Superior temporal gyrus (tissue), 1 donor: ENCODE measurements at regions not wholly inside any gene's neighbourhood (a gene's known extent, or its start where the extent isn't known, plus 50 kb on each side); places are given as distances from the start of the nearest gene placed in this dataset.

Source experiments
- DNase-seq: peaks from one replicate; pipeline ENCODE4 v3.0.0-alpha.2; 2016; ENCODE audit errors: extremely low spot score

DNA sequence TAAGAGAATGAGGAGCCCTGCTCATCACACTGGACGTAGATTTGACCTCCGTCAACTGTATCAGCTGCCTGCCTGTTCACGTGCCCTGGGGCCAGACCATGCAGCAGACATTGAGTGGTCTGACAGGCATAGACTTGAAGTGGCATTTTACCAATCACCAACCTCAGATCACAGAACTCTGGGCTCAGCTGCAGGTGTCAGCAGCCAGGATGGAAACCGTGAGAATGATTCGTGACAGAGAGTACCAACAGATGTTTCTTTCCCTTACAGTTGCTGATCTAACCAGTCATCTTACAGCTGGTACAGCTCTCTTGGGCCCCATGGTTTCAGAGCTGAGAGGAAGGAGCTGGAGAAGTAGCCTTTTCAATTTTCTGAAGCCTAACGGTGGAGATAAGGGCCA is 148.9 kb downstream of the EN1 start:
- DNase-seq: no peak

DNA sequence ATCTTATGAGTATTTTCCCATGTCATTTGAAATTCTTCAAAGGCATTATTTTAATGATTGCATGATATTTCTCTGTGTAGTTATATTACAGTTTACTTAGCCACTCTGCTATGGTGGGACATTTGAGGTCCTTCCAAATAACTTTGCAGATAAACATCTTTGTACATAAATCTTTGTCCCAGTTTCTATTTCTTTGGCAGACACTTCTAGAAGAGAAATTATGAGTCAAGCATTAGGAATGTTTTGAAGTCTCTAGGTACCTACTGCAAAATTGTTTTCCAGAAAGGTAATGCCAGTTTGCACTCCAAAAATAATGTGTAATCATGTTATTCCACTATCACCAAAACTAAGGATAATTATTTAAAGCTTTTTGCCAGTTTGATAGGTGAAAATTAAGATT is 149.7 kb downstream of the EN1 start:
- DNase-seq: no peak

DNA sequence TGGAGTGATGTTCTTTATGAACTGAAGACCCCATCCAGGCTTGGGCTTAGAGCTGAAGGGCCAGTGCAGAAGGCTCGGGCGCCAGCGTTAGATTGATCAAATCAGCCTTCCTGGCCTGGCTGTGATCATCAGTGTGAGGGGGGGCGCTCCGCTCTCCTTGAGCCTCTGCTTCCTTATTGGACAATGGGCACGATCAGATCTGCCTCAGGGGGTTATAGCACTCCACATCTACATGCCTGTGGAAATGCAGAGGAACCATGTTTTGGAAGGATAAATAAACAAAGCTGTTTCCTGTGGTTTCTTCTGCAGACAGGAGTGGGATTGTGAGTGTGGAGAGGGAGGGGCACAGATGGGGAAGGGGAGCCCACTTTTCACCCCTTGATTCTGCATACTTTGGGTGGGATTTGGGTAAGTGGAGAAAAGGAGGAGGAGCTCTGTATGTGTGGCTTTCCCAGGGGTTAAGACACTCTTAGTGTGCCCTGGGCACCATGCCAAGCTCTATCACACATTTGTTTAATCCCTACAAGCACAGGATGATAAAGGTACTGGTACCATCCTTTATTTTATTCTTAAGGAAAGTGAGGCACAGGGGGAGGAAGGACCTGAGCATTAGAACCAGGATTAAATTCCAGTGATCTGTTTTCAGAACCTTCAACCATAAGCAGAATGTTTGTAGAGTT is 150.5 kb downstream of the EN1 start:
- no peak for DNase-seq

DNA sequence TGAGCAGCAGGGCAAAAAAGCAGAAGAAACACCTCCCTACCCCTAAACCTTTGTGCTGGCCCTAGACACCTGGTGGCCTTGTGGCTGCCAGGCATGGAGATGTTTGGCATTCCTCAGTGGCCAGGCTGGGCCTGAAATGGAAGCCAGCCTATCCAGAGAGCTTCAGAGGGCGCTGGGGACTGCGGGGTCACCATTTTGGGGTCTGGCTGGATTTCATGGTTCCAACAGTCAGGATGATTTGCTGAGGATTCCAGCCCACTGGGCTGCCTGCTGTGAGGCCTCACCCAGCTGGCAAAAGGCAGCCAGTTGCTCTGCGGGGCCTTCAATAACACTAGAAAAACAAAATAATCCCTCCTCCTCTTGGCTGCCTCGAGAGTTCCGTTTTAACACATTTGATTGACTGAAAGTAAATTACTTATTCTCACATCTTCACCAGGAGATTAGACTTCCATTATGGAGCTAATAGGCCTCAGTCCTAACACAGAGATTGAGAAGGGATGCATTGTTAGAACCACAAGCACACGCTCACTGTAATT is 154.1 kb downstream of the EN1 start:
- no peak for DNase-seq

DNA sequence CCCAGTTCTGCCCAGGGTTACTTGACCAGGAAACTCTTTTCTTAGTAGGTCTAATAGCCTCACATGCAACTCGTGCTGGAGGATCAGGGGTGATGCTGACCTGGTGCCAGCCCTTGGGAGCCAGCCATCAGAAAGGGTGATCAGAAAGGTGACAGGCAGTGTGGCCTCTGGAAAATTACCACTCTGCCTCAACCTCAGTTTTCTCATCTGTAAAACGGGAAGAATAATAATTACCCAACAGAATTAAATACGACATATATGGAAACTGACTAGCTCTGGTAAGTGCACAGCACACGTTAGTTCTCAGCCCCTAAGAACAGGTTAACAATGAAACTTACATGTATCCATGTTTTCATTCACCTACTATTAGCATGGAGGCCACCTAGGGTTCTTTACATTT is 157.6 kb downstream of the EN1 start:
- DNase-seq: no peak

DNA sequence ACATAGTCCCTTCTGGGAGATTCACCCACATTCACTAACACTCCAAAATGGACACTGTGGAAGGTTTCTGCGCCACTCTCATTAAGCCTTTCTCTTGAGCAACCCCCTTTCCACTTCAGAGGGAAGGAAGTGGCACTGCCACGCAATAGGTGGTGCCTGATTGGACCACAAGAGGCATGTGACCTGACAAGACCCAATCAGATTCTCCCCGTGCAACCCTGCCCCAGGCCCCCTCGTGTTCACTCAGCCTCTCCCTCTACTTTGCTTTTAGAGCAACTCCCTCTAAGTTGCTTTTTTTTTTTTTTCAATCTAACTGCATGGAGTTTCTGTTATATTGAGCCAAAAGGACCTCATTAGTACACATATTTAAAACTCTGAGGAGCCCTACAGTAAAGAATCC is 158.0 kb downstream of the EN1 start:
- no peak for DNase-seq

DNA sequence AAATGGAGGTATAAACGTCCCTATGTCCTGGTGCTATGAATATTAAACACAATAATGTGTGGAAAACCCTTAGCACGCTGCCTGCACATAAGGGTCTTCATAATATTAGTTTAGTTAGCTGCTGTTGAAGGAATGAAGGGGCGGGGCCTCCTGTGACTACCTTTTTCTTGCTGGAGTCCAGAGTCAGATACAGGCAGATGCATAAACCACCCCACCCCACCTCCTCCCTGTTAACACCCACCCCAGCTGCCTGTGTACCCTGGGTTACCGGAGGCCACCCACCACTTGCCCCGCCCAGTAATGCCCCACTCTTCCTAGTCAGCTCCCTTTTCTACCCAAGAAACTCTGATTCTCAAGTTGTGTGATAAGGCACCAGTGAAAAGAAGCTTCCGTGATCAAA is 158.4 kb downstream of the EN1 start:
- DNase-seq: no peak

DNA sequence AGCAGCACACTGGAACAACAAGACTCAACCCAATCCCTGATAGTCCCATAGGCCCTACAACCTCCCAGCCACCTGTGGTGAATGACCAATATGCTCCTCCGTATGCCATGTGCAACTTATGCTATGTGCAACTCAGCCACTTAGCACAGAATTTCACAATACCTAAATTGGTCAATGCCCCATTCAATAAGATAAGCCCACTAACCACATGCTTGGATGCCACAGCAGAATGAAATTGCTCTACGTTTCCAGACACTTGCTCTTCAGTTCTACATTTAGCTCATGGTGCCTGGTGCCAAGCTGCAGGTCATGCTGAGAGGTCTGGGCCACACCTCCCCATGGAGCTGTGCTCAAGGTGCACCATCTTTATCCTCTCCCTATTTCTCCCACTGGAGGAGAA is 159.8 kb downstream of the EN1 start:
- no peak for DNase-seq

DNA sequence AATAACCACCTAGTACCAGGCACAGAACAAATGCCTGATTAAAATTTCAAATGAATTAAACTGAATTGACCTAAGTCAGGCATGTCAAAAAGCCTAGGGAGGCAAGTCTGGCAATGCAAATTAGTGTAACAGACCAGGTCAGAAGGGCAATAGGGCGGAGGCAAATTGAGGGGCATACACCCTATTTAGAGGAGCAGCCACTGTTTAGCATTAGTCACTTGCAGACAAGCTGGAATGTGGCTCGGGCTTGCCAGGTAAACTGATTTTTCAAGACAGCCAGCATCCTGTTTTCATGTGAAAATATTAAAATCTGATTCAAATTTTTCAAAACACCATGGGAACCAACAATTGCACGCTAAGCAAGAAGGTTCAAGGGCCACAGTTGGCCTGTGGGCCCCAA is 160.3 kb downstream of the EN1 start:
- DNase-seq: no peak

DNA sequence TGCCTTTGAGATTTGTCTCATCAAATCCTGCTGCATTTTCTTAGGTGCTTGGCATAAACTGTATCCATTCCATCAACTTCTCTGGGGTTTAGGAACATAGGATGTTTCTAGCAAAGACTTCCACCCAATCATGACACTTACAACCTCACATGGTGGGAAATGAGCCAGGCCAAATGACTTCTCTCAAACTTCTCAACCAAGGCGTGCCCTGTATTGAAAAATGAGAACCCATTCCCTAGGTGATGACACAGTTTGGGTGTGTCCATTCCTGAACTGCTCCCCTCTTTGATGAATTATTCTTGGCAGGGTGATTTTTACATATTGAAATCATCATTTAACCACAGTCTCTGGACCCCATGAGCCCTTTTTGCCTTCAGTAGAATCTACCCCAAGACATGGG is 161.1 kb downstream of the EN1 start:
- no peak for DNase-seq

DNA sequence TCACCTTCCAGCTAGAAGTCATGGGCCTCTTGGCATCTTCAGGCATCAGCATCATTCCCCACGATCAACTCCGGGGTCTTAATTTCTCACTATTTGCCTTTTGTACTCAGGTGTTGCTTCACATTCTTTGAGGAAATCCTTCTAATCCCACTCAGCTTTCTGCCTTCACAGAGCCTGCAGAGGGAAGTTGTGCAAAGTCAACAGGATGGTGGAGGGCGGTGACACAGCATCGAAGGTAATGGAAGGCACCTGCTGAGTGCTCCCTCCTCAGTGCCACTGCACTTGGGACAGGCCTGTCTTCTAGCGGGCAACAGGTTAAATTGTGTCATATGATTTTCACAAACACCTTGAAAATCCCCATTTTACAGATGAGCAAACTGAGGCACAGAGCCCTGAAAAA is 164.0 kb downstream of the EN1 start:
- DNase-seq: no peak

DNA sequence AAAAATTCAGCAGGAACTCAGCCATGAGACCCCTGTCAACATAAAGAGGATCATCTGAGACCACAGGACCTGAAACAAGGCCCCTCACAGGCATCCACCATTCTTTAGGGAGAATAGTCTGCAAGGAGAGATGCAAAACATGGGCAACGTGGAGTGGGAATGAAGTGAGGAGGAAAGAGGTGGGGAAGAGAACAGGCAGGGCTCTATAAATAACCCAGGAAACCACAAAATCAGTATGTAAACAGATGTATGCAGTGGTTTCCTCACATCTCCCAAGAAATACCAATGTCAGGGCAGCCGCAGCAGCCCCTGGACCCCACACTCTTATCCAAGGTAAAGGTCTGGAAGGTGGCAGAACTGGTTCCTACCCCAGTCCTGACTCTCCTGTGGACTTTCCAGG is 168.5 kb downstream of the EN1 start:
- DNase-seq: no peak

DNA sequence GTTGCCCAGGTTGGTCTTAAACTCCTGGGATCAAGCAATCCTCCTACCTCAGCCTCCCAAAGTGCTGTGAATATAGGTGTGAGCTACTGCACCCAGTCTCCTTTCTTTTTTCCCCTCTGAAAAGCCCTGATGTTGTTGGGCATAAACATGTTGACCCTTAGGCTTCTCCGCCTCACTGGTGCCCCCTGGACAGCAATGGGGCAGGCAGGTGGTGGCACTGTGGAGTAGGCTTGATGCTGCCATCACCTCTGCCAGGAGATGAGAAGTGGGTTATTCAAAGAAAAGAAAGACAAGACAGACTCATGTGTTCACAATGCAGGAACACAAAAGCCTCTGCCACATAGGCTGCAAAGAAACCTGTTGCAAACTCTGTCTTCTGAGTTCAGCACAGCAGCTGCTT is 169.9 kb downstream of the EN1 start:
- DNase-seq: no peak

DNA sequence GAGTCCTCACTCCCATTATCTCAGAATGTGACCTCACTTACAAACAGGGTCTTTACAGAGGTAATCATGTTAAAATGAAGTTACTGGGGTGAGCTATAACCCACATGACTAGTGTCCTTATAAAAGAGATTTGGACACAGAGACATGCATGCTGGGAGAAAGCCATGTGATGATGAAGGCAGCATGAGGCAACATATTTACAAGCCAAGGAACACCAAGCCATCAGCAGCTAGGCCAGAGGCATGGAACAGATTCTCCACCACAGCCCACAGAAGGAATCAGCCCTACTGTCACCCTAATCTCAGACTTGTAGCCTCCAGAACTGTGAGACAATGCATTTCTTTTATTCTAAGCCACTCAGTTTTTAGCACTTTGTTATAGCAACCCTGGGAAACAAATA is 171.9 kb downstream of the EN1 start:
- DNase-seq: no peak

DNA sequence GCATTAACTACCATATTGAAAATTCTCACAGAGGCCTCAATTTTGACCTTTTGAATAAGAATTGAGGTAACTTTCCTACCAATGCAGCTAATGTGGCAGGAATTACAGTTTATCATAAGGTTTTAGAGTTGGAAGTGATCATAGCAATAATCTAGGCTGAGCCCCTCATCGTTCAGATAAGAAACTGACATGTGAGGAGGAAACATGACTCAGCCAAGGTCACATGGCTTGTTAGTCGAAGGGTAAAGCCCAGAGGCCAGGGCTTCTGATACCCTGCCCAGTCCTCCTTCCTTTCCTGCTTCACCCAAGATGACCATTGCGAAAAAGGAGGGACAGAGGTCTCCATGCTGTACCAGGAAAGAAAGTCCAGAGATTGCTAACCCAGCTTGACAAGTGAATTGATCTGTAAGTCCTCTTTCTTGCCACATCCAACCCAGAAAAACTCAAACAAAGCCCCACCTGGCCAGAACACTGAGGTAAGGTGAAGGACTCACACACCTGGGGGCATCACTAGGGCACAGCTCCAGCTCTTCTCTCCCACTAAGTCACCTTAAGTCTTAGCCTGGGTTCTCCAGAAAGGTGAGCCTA is 174.8 kb downstream of the EN1 start:
- no peak for DNase-seq

DNA sequence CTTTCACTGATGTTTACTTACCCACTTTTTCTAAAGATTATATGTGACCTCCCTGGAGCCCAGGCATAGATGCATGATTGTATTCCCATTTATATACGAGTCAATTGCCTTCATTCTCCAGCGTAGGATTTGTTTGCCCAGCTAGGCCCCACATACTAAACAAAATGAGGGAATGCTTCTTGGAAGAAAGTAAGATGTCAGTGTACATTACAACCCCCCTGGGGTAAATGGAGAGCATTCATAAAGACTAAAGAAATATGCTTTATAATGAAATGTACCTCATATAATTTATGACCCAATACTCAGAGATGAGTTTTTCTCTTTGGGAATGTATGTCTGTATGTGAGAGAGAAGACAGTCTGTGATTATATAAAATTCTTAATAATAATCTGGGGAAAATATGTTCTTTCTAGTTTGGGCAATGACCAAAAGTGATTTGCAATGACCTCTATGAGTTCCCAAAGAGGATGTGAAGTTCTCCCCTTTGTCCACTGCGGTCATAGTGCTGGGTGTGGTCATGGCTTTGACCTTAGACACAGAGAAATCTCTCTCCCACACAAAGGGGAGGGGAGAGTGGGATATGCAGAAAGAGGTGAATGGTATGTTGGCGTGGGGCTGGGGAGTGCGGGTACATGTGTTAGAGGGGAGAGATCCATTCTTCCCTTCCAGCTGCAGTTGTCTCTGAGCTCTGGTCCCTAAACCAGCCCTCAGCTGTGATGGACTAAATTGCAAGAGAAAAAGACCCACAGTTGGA is 175.6 kb downstream of the EN1 start:
- no peak for DNase-seq

DNA sequence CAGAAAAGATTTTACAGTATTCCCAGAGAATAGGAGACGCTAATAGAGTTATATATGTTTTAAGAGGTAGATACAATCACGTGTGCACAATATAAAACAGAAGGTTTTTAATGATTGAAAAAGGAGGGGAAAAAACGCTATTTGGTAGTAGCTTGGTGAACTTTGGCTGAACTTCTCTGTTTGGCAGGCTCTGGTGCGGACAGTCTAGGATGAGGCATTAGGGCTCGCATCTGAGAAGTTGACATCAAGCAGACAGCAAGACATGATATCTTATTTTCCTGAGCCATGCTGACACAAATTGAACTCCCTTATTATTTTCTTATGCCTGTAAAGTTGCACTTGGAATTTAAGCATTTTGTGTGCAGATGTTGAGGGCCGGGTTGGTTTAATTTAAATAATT is 176.6 kb downstream of the EN1 start:
- no peak for DNase-seq

DNA sequence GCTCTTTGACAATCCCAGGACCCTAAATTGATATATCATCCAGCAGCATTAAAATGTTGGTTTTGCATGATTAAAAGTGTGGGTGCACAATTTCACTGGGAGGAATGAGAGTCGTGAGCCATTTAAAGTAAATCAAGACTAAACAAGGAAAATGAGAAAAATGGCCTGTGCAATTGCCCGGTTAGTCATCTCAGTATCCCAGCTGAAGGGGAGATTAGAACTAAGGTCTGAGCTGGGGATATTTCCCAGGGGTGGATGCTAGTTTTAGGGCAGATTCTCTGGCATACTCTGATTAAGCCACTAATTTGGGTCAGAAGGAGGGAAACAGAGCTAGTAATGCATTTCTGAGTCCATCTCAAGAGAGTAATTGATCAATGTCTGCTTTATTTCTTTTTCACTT is 177.2 kb downstream of the EN1 start:
- no peak for DNase-seq

DNA sequence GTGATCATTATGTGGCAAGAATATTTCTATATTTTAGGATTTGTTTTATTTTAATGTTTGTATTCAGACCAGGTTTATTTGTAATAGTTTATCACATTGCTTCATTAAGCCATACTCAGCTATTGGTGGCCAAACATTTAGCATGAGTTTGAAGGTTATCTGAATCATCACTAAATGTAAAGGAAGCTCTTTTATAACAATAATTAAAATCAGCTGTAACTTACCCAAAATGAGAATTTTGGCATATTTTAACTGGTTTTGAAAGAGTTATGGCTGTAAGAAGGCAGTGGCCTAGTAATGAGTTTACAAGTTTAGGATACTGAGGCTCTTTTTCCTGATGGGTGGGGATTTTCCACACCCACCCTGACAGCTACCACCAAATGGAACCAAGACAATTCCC is 177.8 kb downstream of the EN1 start:
- no peak for DNase-seq

DNA sequence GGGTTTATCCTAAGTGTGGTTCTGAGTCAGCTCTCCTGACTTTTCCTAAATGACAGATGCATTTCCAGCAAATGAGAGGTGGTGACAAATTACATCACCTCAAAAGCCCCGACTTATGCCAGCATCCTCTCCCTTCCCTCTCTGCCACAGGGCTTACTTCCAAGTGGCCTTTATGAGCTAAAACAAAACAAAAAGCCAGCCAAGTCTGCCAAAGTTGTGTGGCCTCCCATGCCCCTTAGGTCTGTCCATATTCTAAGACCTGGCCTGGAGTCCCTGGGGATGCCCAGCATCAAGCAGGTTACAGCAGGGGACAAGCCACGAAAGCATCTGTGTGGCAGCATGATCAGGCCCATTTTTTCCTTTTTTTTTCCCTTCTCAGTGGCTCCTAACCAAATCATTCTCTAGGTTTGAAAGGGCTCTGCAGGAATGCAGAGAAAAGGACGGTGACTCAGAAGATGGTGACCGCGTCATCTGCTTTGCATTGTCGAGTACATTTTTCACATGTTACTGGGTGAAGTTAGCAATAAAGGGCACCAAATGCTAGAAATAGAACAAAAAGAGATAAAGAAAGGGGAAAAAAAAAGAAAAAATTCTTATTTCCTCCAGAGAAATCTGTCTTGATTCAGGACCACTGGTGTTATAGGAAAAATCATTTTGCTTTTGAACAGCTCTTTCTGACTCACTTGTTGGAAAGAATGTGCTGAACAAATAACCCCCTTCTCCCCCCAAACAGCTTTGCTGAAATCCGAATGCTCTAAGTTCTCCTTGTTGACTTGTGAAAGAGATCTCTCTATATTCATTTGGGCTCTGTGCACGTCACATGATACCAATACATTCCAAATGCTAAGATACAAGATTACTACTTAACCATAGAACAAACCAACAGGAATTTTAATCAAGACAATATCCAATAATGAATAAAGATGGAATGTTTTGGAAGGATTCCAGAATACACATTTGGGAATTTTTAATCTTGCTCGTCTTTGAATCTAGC is 178.7 kb downstream of the EN1 start:
- DNase-seq: no peak

DNA sequence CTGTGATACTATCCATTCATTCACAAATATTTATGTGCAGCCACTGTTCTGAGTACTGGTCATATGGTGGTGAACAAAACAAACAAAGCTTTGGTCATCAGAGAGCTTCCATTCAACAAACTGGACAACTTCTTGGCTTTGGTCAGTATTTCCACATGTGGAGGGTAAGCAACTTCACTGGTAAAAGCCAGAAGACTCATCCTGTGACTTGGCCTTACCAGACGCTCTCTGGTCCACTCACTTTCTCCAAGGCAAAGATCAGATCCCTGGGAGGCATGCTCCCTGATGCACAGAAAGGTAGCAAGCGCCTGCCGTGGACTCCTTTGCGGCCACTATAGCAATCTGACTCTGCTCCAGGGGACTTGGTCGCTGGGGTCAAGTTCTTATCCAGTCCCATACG is 179.5 kb downstream of the EN1 start:
- no peak for DNase-seq

DNA sequence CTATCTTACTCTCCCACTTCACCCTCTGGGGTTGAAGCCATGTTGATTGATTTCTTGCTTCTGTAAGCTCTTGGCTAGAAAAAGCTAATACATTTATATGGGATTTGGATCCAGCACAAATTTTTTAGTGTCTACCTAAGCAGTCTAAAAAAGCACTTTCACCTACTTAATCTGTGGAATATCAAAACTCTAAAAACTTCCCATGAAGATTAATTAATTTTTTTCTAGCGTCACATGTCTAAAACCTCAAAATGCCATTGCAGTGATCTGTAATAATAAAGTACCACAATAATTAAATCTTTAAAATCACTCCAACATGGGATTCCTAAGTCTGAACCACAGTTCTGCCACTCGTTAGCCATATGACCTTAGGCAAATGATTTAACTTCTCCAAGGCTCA is 180.1 kb downstream of the EN1 start:
- no peak for DNase-seq
